ENCODE measurements at regions not wholly inside any gene's neighbourhood (a gene's known extent, or its start where the extent isn't known, plus 50 kb on each side); places are given as distances from the start of the nearest gene placed in this dataset.

- peaks cover 12% of the 10 kb centered on the region for H3K4me1 ChIP-seq (ENCODE audit: low read length)
- H3F3A ChIP-seq (ENCODE audit: insufficient read depth, low read length) = no peaks in the 10 kb centered on the region
- H3K79me2 ChIP-seq (ENCODE audit: low read length) = no peaks in the 10 kb centered on the region
- no peak for DNase-seq
- H3K4me3 ChIP-seq (ENCODE audit: low read length) = no peak overlapping the region
- H4K20me1 ChIP-seq (ENCODE audit: insufficient read depth, low read length) = no peaks in the 10 kb centered on the region
- H3K9me2 ChIP-seq (replicated peaks; ENCODE audit: insufficient read depth, low read length) = no peaks in the 10 kb centered on the region
- H2AFZ ChIP-seq (ENCODE audit: low read length) = no peak overlapping the region
- TF ChIP-seq EZH2 (optimal IDR thresholded peaks at IDR 0.05; ENCODE audit: low read depth, low read length) (no peak), EZH2phosphoT487 (IDR thresholded peaks at IDR 0.05; ENCODE audit: low read length) (no peak), CTCF (IDR thresholded peaks at IDR 0.05; ENCODE audit: low read length) (no peak)
- no peaks in the 10 kb centered on the region for H3K36me3 ChIP-seq (replicated peaks; ENCODE audit: insufficient read depth, low read length)
- H3K4me2 ChIP-seq (ENCODE audit: low read depth, low read length) = no peak overlapping the region
- no peaks in the 10 kb centered on the region for H3K27me3 ChIP-seq (replicated peaks; ENCODE audit: insufficient read depth, low read length)
- no peaks in the 10 kb centered on the region for H3K9me3 ChIP-seq (replicated peaks; ENCODE audit: insufficient read depth, low read length)
- H3K27ac ChIP-seq (ENCODE audit: low read length) = no peak overlapping the region
- H3K9ac ChIP-seq (ENCODE audit: low read length) = no peak overlapping the region
These were observed 129.4 kb downstream of the MRPS6 start for GRCh38 chr21:34202553-34203372.

- Histone ChIP-seq H4K20me1 (ENCODE audit: insufficient read depth, low read length) (no peaks in the 10 kb centered on the region), H3K4me1 (ENCODE audit: low read length) (peaks cover 12% of the 10 kb centered on the region), H2AFZ (ENCODE audit: low read length) (no peak overlapping the region), H3K79me2 (ENCODE audit: low read length) (no peaks in the 10 kb centered on the region), H3K36me3 (replicated peaks; ENCODE audit: insufficient read depth, low read length) (no peaks in the 10 kb centered on the region), H3K9ac (ENCODE audit: low read length) (no peak overlapping the region), H3K27ac (ENCODE audit: low read length) (no peak overlapping the region), H3K4me3 (ENCODE audit: low read length) (no peak overlapping the region), H3F3A (ENCODE audit: insufficient read depth, low read length) (no peaks in the 10 kb centered on the region), H3K27me3 (replicated peaks; ENCODE audit: insufficient read depth, low read length) (no peaks in the 10 kb centered on the region), H3K4me2 (ENCODE audit: low read depth, low read length) (no peak overlapping the region), H3K9me2 (replicated peaks; ENCODE audit: insufficient read depth, low read length) (no peaks in the 10 kb centered on the region), H3K9me3 (replicated peaks; ENCODE audit: insufficient read depth, low read length) (no peaks in the 10 kb centered on the region)
- DNase-seq = no peak
- TF ChIP-seq EZH2phosphoT487 (IDR thresholded peaks at IDR 0.05; ENCODE audit: low read length) = no peak
- TF ChIP-seq CTCF (IDR thresholded peaks at IDR 0.05; ENCODE audit: low read length) = no peak
- TF ChIP-seq EZH2 (optimal IDR thresholded peaks at IDR 0.05; ENCODE audit: low read depth, low read length) = no peak
These were observed 130.6 kb downstream of the MRPS6 start for GRCh38 chr21:34203851-34204420.

- Histone ChIP-seq H3F3A (ENCODE audit: insufficient read depth, low read length) (no peaks in the 10 kb centered on the region), H3K36me3 (replicated peaks; ENCODE audit: insufficient read depth, low read length) (no peaks in the 10 kb centered on the region), H2AFZ (ENCODE audit: low read length) (no peak overlapping the region), H3K4me3 (ENCODE audit: low read length) (no peak overlapping the region), H3K27me3 (replicated peaks; ENCODE audit: insufficient read depth, low read length) (no peaks in the 10 kb centered on the region), H3K9ac (ENCODE audit: low read length) (no peak overlapping the region), H3K27ac (ENCODE audit: low read length) (no peak overlapping the region), H3K9me2 (replicated peaks; ENCODE audit: insufficient read depth, low read length) (no peaks in the 10 kb centered on the region), H3K4me2 (ENCODE audit: low read depth, low read length) (no peak overlapping the region), H4K20me1 (ENCODE audit: insufficient read depth, low read length) (no peaks in the 10 kb centered on the region), H3K9me3 (replicated peaks; ENCODE audit: insufficient read depth, low read length) (no peaks in the 10 kb centered on the region), H3K4me1 (ENCODE audit: low read length) (peaks cover 12% of the 10 kb centered on the region), H3K79me2 (ENCODE audit: low read length) (no peaks in the 10 kb centered on the region)
- no peak for DNase-seq
- no peak for TF ChIP-seq EZH2phosphoT487 (IDR thresholded peaks at IDR 0.05; ENCODE audit: low read length)
- no peak for TF ChIP-seq CTCF (IDR thresholded peaks at IDR 0.05; ENCODE audit: low read length)
- TF ChIP-seq EZH2 (optimal IDR thresholded peaks at IDR 0.05; ENCODE audit: low read depth, low read length) = no peak
These were observed 131.4 kb downstream of the MRPS6 start for GRCh38 chr21:34204481-34205439.
